Chondrocyte (in vitro differentiated cells): ENCODE measurements at regions not wholly inside any gene's neighbourhood (a gene's known extent, or its start where the extent isn't known, plus 50 kb on each side); places are given as distances from the start of the nearest gene placed in this dataset.

Source experiments
- DNase-seq: peaks from one replicate; pipeline ENCODE4 v3.0.0; 2021; ENCODE audit warnings: mixed read lengths, low spot score
- H3K27ac Mint-ChIP-seq: one replicate; pipeline ENCODE4 v1.8.0; 2021; ENCODE audit warnings: mild to moderate bottlenecking, moderate library complexity, mixed read lengths; ENCODE audit not compliant: unreplicated experiment
- H3K27me3 Mint-ChIP-seq: 2 replicates; pipeline ENCODE4 v1.8.0; 2021; ENCODE audit warnings: low read depth, mixed read lengths
- H3K36me3 Mint-ChIP-seq: 2 replicates; pipeline ENCODE4 v1.8.0; 2021; ENCODE audit warnings: low read depth, mixed read lengths
- H3K4me1 Mint-ChIP-seq: 2 replicates; pipeline ENCODE4 v1.8.0; 2021; ENCODE audit warnings: low read depth, mild to moderate bottlenecking, mixed read lengths
- H3K4me3 Mint-ChIP-seq: one replicate; pipeline ENCODE4 v1.8.0; 2021; ENCODE audit warnings: mild to moderate bottlenecking, moderate library complexity, mixed read lengths; ENCODE audit not compliant: unreplicated experiment
- H3K9me3 Mint-ChIP-seq: 2 replicates; pipeline ENCODE4 v1.8.0; 2021; ENCODE audit warnings: low read depth, mixed read lengths
- CTCF ChIP-seq: fragments of 200-600 bp; sonication (generic); IDR thresholded peaks from 2 replicates; pipeline ENCODE4 v1.5.0; 2021; ENCODE audit warnings: antibody characterized with exemption, mild to moderate bottlenecking, moderate library complexity

GRCh38 chr17:13202835-13203234, 185.0 kb upstream of the ELAC2 start:
- no peak for TF ChIP-seq CTCF
- Mint-ChIP-seq H3K27me3 (peaks cover 18% of the 10 kb centered on the region), H3K27ac (no peak overlapping the region), H3K4me3 (no peak overlapping the region), H3K9me3 (peaks cover 6% of the 10 kb centered on the region), H3K36me3 (peaks cover 3% of the 10 kb centered on the region), H3K4me1 (peaks cover 20% of the 10 kb centered on the region)
- DNase-seq = no peak

GRCh38 chr17:13200671-13201070, 182.8 kb upstream of the ELAC2 start:
- no peak overlapping the region for H3K27ac Mint-ChIP-seq
- H3K4me3 Mint-ChIP-seq = no peak overlapping the region
- H3K27me3 Mint-ChIP-seq = peaks cover 20% of the 10 kb centered on the region
- TF ChIP-seq CTCF = no peak
- H3K9me3 Mint-ChIP-seq = peaks cover 6% of the 10 kb centered on the region
- DNase-seq = no peak
- H3K36me3 Mint-ChIP-seq = peaks cover 3% of the 10 kb centered on the region
- H3K4me1 Mint-ChIP-seq = peaks cover 18% of the 10 kb centered on the region

DNA sequence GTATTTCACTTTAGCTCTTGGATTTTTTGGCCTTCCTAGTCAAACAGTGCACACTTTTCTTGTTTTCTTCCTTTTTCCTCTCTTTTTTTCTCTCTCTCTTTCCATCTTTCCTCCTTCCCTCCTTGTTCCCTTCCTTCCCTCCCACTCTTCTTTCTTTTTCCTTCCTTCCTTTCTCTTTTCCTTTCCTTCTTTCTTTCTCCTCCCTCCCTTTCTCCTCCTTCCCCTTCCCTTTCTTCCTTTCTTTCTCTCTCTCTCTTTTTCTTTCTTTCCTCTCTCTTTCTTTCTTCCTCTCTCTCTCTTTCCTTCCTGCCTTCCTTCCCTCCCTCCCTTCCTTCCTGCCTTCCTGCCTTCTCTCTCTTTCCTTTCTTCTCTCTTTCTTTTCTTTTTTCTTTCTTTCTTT, 181.6 kb upstream of the ELAC2 start:
- TF ChIP-seq CTCF = no peak
- Mint-ChIP-seq H3K27me3 (peaks cover 18% of the 10 kb centered on the region), H3K4me1 (peaks cover 15% of the 10 kb centered on the region), H3K9me3 (peaks cover 6% of the 10 kb centered on the region), H3K36me3 (peaks cover 3% of the 10 kb centered on the region), H3K27ac (no peak overlapping the region), H3K4me3 (no peak overlapping the region)
- no peak for DNase-seq

DNA sequence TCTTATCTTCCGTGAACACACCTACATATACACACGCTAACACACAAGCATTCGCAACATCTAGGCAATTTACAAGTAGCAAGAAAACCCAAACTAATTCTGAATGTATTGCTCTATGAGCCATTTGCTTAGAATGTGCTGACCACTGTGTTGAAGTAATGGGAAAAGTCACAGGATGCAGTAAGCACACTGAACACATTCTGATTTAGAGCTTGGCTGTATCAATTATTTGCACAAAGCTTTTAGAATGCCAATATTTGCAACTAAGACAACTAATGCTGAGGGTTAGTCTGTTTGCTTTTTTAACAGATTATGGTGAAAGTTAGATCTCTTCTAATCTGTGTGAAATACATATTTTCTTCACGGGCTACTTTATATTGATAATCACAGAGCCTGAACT, 179.8 kb upstream of the ELAC2 start:
- Mint-ChIP-seq H3K27me3 (peaks cover 19% of the 10 kb centered on the region), H3K36me3 (peaks cover 3% of the 10 kb centered on the region), H3K27ac (no peak overlapping the region), H3K4me3 (no peak overlapping the region), H3K9me3 (peaks cover 7% of the 10 kb centered on the region), H3K4me1 (peaks cover 14% of the 10 kb centered on the region)
- no peak for TF ChIP-seq CTCF
- no peak for DNase-seq

GRCh38 chr17:13194887-13195286, 177.1 kb upstream of the ELAC2 start:
- Mint-ChIP-seq H3K4me3 (no peak overlapping the region), H3K27ac (no peak overlapping the region)

More at GRCh38 chr17:13194887-13195286, 177.1 kb upstream of the ELAC2 start:
- H3K4me1 Mint-ChIP-seq = peaks cover 10% of the 10 kb centered on the region
- peaks cover 1% of the 10 kb centered on the region for H3K36me3 Mint-ChIP-seq
- no peak for DNase-seq
- no peak for TF ChIP-seq CTCF
- H3K9me3 Mint-ChIP-seq = peaks cover 8% of the 10 kb centered on the region
- peaks cover 34% of the 10 kb centered on the region for H3K27me3 Mint-ChIP-seq
